ENCODE measurements at regions not wholly inside any gene's neighbourhood (a gene's known extent, or its start where the extent isn't known, plus 50 kb on each side); places are given as distances from the start of the nearest gene placed in this dataset.

- no peak for TF ChIP-seq CTCF (IDR thresholded peaks at IDR 0.05)
- no peak for TF ChIP-seq EP300 (IDR thresholded peaks at IDR 0.05)
- no peak for TF ChIP-seq POLR2A (IDR thresholded peaks at IDR 0.05)
Measured at GRCh38 chr10:4257939-4258465, 473.0 kb upstream of the KLF6 start.
